ENCODE measurements at regions not wholly inside any gene's neighbourhood (a gene's known extent, or its start where the extent isn't known, plus 50 kb on each side); places are given as distances from the start of the nearest gene placed in this dataset.

DNA sequence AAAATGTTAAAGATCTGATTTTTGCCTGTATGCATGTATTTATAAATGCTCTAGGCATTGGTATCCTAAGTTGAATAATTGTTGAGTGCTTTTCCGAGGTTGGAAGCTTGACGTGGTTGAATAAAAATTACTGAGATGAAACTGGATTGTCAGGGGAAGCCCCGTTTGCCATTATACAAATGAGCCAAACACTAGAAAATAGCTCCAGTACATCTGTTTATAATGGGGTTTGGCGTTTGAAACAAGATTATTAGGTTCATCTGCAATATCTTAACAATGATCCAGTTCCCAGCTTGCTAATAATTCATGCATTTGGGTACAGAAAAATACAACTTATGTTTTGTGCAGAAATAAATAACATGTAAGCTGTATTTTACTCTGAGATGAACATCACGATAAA, 789.6 kb downstream of the GALC start:
- TF ChIP-seq, protein P1, sequence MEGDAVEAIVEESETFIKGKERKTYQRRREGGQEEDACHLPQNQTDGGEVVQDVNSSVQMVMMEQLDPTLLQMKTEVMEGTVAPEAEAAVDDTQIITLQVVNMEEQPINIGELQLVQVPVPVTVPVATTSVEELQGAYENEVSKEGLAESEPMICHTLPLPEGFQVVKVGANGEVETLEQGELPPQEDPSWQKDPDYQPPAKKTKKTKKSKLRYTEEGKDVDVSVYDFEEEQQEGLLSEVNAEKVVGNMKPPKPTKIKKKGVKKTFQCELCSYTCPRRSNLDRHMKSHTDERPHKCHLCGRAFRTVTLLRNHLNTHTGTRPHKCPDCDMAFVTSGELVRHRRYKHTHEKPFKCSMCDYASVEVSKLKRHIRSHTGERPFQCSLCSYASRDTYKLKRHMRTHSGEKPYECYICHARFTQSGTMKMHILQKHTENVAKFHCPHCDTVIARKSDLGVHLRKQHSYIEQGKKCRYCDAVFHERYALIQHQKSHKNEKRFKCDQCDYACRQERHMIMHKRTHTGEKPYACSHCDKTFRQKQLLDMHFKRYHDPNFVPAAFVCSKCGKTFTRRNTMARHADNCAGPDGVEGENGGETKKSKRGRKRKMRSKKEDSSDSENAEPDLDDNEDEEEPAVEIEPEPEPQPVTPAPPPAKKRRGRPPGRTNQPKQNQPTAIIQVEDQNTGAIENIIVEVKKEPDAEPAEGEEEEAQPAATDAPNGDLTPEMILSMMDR (IDR thresholded peaks at IDR 0.05 in 2 of 3, conservative IDR thresholded peaks at IDR 0.05 in 1 of 3; ENCODE audit: control insufficient read depth in 2 of 3, extremely low read depth in 1 of 3, insufficient read depth in 1 of 3, low read depth in 3 of 3, low read length in 3 of 3), result no peak
- TF ChIP-seq ESRRA (IDR thresholded peaks at IDR 0.05; ENCODE audit: low read length), result no peak
- TF ChIP-seq MXI1 (IDR thresholded peaks at IDR 0.05; ENCODE audit: low read depth, low read length), result no peak
- TF ChIP-seq, protein P2, sequence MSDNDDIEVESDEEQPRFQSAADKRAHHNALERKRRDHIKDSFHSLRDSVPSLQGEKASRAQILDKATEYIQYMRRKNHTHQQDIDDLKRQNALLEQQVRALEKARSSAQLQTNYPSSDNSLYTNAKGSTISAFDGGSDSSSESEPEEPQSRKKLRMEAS (IDR thresholded peaks at IDR 0.05; ENCODE audit: low read depth, low read length), result no peak
- TF ChIP-seq, protein P3, sequence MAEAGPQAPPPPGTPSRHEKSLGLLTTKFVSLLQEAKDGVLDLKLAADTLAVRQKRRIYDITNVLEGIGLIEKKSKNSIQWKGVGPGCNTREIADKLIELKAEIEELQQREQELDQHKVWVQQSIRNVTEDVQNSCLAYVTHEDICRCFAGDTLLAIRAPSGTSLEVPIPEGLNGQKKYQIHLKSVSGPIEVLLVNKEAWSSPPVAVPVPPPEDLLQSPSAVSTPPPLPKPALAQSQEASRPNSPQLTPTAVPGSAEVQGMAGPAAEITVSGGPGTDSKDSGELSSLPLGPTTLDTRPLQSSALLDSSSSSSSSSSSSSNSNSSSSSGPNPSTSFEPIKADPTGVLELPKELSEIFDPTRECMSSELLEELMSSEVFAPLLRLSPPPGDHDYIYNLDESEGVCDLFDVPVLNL (IDR thresholded peaks at IDR 0.05; ENCODE audit: low read depth, low read length), result no peak
- TF ChIP-seq SP1 (IDR thresholded peaks at IDR 0.05; ENCODE audit: low read depth, low read length), result no peak
- TF ChIP-seq, protein P4, sequence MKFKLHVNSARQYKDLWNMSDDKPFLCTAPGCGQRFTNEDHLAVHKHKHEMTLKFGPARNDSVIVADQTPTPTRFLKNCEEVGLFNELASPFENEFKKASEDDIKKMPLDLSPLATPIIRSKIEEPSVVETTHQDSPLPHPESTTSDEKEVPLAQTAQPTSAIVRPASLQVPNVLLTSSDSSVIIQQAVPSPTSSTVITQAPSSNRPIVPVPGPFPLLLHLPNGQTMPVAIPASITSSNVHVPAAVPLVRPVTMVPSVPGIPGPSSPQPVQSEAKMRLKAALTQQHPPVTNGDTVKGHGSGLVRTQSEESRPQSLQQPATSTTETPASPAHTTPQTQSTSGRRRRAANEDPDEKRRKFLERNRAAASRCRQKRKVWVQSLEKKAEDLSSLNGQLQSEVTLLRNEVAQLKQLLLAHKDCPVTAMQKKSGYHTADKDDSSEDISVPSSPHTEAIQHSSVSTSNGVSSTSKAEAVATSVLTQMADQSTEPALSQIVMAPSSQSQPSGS (IDR thresholded peaks at IDR 0.05; ENCODE audit: low read length), result no peak
- TF ChIP-seq YY1 (IDR thresholded peaks at IDR 0.05; ENCODE audit: low read depth, low read length), result no peak
- no peak for TF ChIP-seq SIX5 (IDR thresholded peaks at IDR 0.05; ENCODE audit: low read depth, low read length, severe bottlenecking)
- TF ChIP-seq BACH1 (IDR thresholded peaks at IDR 0.05; ENCODE audit: borderline replicate concordance), result no peak
- no peak for TF ChIP-seq ZNF24 (IDR thresholded peaks at IDR 0.05)
- TF ChIP-seq SIN3A (IDR thresholded peaks at IDR 0.05; ENCODE audit: low read depth, low read length), result no peak
- no peak for TF ChIP-seq BCL11A (IDR thresholded peaks at IDR 0.05; ENCODE audit: low read depth, low read length)
